H1 (cell line): ENCODE measurements at regions not wholly inside any gene's neighbourhood (a gene's known extent, or its start where the extent isn't known, plus 50 kb on each side); places are given as distances from the start of the nearest gene placed in this dataset.

Source experiments
- CEBPB ChIP-seq: IDR thresholded peaks from 2 replicates; pipeline ENCODE4 v1.6.1; 2012; ENCODE audit warnings: low read depth, low read length
- CHD7 ChIP-seq: fragments of 300-600 bp; sonication (generic); IDR thresholded peaks from 2 replicates; pipeline ENCODE4 v1.7.1; 2012; ENCODE audit warnings: low read length, moderate library complexity, mild to moderate bottlenecking, inconsistent platforms; ENCODE audit not compliant: insufficient replicate concordance
- EP300 ChIP-seq, 2 experiments: IDR thresholded peaks; 1 replicate in 1 of 2; 2 replicates in 1 of 2; pipeline ENCODE4 v1.6.1; 2011 to 2012; ENCODE audit warnings: low read depth in 2 of 2, low read length in 2 of 2, mild to moderate bottlenecking in 2 of 2, borderline replicate concordance in 1 of 2, inconsistent platforms in 1 of 2, moderate library complexity in 1 of 2
- KDM1A ChIP-seq: fragments of 200-600, 300-600 bp; sonication (generic); IDR thresholded peaks from 2 replicates; pipeline ENCODE4 v1.7.1; 2016; ENCODE audit warnings: mild to moderate bottlenecking, low read length, borderline replicate concordance
- RXRA ChIP-seq: IDR thresholded peaks from 2 replicates; pipeline ENCODE4 v1.6.1; 2011; ENCODE audit warnings: low read depth, mild to moderate bottlenecking, low read length, moderate library complexity; ENCODE audit not compliant: insufficient read depth
- SIX5 ChIP-seq: IDR thresholded peaks from 2 replicates; pipeline ENCODE4 v1.6.1; 2011; ENCODE audit warnings: mild to moderate bottlenecking, low read depth, low read length
- SP2 ChIP-seq: IDR thresholded peaks from 2 replicates; pipeline ENCODE4 v1.6.1; 2012; ENCODE audit warnings: mild to moderate bottlenecking, low read length, inconsistent platforms
- TBP ChIP-seq: IDR thresholded peaks from 2 replicates; pipeline ENCODE4 v1.6.1; 2011; ENCODE audit warnings: low read depth, low read length, improper control_type of control experiment

DNA sequence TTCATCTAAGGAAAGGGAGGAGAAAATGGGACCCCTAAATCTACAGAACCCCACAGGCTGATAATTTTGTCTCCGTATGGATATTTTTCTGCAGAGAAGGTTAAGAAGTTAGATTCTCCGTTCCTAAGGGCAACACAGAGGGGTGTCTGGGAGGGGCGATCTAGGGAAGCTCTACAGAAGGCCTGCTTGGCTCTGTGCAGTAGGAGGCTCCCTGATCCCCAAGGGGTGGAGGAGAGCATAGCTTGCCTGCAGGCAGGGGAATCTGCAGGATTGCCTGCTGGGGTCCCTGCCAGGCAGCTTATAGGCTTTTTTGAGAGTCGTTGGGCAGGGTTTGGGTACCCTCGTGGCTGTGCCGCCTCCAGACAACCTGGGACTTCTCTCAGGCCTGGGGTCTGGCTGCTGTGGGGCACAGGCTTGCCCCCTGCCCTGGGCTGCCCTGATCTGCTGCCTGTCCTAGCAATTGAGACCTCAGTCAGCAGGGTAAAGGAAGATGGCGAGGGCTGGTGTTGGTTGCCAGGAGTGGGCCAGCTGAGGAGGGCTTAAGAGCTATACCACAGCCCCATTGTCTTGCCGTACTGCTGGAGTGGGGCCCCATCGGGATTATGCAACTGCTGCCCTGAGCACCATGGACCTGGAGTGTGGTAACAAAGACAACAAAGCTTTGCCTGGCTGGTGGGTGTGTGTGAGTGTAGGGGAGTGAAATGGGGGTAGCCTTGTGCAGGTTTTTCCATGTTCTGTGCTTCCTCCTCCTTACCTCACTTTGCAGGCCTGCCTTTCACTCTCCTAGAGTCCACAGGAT is 74.1 kb downstream of the EFNB1 start (continued):
- TF ChIP-seq CHD7 (no peak), RXRA (no peak), KDM1A (no peak), TBP (no peak), EP300 (IDR thresholded peaks at IDR 0.05; ENCODE audit: borderline replicate concordance in 1 of 2, low read depth in 2 of 2, low read length in 2 of 2) (no peak), SIX5 (no peak), CEBPB (no peak), SP2 (no peak)
